GM19238 (cell line): ENCODE measurements at regions not wholly inside any gene's neighbourhood (a gene's known extent, or its start where the extent isn't known, plus 50 kb on each side); places are given as distances from the start of the nearest gene placed in this dataset.
"Not testable (repeated sequence)": the region's sequence is repeated elsewhere in the genome, so short reads cannot be mapped to it uniquely, and the experiment has no call there.

Experiments used
- DNase-seq: peaks from one replicate; pipeline ENCODE4 v3.0.0; 2011; ENCODE audit warnings: low spot score; ENCODE audit not compliant: insufficient read length

GRCh38 chr7:32688092-32688491, 192.8 kb downstream of the AVL9 start:
- DNase-seq = not testable (repeated sequence)

DNA sequence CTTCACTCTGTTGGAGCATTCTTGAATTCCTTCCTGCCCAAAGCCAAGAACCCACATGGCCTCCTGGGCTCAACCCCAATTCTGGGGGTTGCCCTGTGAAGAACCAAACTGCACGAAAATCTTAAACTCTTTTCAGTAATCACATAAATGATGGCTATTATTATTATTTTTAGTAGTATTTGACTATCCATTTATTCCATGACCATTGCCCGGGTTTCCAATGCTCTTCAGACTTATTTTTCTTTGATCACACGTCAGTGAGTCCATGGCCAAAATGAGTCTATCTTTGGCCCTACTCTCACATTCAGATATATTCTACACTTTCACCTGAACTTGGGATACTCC, 185.9 kb downstream of the AVL9 start:
- no peak for DNase-seq

DNA sequence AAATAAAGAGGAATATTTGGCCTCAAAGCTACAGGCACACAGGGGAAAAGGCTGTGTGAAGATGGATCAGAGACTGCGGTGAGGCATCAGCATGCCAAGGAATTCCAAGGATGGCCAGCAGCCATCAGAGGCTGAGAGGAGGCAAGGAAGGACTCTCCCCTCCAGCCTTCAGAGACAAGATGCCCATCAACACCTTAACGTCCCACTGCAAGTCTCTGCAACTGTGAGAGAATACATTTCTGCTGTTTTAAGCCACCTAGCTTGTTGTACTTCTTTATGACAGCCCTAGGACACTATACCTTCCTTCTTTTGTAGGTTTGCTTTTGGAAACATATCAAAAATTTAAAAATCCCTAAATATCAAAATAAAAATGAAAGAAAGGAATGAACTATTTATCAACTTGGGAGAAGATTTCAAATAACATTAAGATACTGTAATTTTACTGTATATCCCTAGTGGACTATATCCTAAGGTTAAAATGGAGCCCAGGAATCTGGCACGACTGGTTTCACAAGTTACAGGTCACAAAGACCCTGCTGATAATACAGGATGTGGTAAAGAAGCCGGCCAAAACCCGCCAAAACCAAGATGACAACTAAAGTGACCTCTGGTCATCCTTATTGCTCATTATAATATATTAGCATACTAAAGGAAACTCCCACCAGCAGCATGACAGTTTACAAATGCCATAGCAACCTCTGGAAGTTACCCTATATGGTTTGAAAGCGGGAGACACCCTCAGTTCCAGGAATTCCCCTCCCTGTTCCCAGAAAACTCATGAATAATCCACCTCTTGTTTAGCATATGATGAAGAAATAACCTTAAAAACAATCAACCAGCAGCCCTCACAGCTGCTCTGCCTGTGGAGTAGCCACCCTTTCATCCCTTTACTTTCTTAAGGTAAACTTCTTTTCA, 185.2 kb downstream of the AVL9 start:
- DNase-seq = no peak

- no peak for DNase-seq
Observed at GRCh38 chr7:32679192-32679591, 183.9 kb downstream of the AVL9 start.

GRCh38 chr7:32677593-32677992, 182.3 kb downstream of the AVL9 start:
- no peak for DNase-seq

DNA sequence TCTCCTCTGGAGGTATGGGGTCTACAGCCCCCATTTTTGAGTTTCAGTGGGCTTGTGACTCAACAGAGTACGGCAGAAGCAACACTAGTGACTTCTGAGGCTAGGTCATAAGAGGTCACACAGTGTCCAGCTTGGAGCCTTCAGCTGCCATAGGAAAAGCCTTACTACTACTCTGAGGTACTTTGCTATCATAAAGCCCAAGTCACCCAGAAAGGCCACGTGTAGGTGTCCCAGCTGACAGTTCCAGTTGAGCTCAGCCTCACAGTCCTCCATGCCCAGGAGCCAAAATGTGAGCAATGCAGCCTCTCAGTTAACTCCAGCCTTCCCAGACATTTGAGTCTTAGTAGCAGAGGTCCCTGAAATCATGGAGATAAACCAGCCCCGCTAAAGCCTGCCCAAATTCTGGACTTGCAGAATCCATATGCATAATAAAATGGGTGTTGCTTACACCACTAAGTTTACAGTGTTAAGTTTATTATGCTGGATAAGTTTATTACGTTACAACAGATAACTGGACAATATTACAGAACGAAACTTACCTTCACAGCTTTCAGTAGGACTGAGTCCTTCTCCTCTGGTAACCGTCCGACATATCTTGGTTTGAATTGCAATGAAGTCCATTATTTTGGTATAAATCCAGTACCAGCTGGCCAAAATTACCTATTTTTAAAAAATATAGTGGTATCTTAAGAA, 181.1 kb downstream of the AVL9 start:
- no peak for DNase-seq

DNA sequence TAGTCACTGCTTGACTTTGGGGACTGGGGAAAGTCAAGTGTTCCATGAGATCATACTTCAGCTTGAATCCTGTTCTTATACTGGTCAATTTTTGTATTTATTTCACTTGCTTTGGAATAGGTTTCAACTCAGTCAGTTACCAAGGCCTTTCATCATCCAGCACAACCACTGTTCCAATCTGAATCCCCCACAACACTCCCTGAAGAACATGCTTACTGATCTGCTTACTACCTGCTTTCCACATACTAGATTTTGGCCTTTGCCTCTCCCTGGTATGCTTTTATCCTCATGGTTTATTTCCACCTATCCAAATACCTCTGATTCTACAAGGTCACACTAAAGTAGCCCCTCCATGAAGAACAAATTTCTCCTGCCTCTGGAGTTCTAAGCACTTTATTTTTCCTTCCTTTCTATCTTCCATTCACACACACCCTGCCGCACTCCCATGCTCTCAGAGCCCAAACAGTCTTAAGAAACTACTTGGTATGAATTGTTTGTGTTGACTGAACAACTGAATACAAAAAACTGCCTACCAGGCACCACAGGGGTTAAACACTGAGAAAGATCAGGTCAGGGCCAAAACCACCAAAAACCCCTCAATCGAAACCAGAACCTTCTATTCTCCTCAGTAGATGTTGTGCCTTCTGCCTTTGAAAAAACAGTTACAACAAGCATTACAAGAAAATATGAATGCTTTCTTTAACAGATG, 178.1 kb downstream of the AVL9 start:
- DNase-seq = no peak

DNA sequence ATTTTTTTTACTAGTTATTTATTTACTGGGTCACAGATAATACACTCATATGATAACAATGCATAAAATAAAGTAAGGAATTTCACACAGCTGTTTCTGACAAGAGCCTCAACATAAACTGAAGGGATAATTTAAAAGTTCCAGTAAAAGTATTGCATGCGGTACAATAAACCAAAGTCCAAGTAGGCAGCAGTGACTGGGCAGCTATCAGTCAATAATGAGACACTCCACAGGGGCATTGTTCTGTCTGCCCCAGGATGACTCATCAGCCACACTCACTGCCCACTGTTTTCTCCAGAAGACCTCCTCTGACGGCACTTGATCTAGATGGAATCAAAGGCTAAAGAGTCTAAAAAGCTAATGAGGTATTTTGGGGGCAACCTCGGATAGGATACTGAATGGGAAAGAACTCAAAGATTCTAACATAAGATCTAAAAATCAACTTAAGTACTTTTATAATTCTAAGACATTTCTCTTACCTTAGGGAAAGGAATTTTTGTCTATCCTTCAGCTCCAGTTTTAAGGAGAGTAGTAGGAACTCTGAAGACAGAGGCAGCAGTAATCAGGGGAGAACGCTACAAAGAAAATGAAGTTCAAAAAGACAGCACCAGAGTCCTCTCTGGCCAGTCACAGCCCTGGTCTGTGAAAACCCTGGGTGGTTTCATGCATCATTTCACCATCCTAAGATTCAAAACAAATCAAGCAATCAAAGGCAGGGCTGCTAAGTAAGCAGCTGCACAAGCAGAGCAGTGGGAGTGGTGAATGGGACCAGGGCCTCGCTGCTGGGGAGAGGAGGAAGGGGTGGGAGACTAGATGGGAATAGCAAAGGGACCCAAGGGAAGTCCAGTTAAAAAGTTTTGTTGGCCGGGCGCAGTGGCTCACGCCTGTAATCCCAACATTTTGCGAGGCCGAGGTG, 175.1 kb downstream of the AVL9 start:
- no peak for DNase-seq

DNA sequence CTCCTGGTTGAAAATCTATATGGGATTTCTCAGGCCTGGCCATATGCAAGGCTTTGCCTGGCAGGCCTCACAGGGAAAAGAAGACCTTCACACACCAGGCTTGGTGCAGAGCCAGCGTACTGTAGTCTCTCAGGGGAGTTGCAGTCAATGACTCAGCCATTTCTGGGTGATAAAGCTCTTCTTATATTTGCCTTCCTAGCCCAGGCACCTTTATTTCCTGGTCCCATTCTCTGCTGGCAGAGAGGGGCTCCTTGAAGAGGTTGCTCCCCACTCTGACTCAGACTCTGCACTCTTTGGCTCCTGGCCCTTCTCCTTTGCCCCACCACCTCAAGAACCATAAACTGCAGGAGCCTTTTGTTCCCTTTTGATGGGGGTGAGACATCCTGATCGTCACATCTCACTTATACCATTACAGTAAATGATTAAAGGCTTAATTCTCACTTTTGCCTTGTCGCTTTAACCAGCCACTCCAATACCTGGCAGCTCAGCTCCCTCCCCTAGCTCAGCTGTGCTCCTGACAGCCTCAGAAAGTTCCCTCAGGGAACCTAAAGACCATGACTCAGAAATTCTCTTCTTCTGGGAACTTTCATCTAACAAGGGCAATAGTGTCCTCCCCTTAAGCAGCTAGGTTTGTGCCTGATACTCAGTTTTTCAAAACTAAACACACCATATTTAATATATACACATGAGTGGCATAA, 174.0 kb downstream of the AVL9 start:
- DNase-seq = not testable (repeated sequence)

- not testable (repeated sequence) for DNase-seq
Observed at GRCh38 chr7:32668387-32669097, 173.3 kb downstream of the AVL9 start.

DNA sequence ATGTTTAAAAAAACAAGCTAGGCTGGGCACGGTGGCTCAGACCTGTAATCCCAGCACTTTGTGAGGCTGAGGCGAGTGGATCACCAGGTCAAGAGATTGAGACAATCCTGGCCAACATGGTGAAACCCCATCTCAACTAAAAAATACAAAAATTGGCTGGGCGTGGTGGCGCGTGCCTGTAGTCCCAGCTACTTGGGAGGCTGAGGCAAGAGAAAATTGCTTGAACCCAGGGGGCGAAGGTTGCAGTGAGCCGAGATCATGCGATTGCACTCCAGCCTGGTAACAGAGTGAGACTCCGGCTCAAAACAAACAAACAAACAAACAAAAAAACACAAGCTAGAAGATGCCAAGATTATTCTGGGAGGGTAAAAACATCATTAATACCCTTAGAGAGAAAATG, 172.3 kb downstream of the AVL9 start:
- DNase-seq = not testable (repeated sequence)

GRCh38 chr7:32663805-32664211, 168.5 kb downstream of the AVL9 start:
- DNase-seq = not testable (repeated sequence)

GRCh38 chr7:32662509-32662908, 167.2 kb downstream of the AVL9 start:
- DNase-seq = not testable (repeated sequence)

DNA sequence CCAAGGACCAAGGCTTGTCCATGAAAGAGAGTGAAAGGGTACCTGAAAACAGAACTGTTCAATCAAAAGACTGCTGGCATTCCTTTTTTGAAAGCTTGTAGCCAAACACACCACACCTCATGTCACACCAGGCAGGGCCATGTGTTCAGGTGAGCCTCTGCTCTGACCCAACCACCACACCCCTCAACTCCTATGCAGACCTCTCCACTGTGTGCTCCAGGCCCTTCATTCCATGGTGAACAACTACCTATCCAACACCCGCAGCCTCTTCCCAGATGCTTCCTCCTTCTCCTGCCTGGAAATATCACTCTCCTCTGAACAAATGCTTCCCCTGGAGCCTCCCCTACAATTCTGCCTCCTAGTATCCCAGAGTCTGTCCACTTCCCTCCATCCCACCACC, 166.6 kb downstream of the AVL9 start:
- no peak for DNase-seq

GRCh38 chr7:32661501-32661900, 166.2 kb downstream of the AVL9 start:
- DNase-seq = no peak

GRCh38 chr7:32660936-32661335, 165.6 kb downstream of the AVL9 start:
- no peak for DNase-seq

- no peak for DNase-seq
Observed at GRCh38 chr7:32659853-32660252, 164.6 kb downstream of the AVL9 start.

GRCh38 chr7:32658467-32658869, 163.2 kb downstream of the AVL9 start:
- DNase-seq = no peak

- no peak for DNase-seq
Observed at GRCh38 chr7:32658034-32658433, 162.7 kb downstream of the AVL9 start.

DNA sequence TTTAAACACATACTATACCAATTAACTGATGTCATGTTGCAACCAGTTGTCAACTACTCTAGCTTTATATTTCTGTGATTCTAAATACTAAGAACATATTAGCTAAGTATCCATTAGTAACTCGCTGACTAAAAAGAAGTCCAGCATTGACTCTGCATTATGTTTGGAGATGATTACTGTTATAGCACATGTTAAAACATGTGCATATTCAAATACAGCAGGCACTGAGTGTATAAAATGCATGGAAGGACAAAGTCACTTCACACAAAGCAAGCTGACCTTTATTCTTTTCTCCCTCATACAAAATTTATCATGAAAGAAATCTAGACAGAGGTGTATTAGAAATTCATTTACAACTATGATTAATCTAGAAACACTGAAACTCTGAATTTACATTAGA, 159.3 kb downstream of the AVL9 start:
- DNase-seq = not testable (repeated sequence)
